Endothelial cell of umbilical vein (primary cell): ENCODE measurements at regions not wholly inside any gene's neighbourhood (a gene's known extent, or its start where the extent isn't known, plus 50 kb on each side); places are given as distances from the start of the nearest gene placed in this dataset.

Experiments
- BruUV-seq: library from RNA; stranded (reverse); fragments of 400-500 nt; replicated peaks from 2 replicates; lab custom pipeline; 2021; lab: Mats Ljungman, UMichigan
- CTCF ChIA-PET: fragments of 300-600, 350-600 bp; sonication (Branson Sonifier 250); formaldehyde crosslinking; loops from one replicate; lab custom pipeline; 2021; ENCODE audit warnings: antibody characterized with exemption, inconsistent platforms; lab: Charles Lee
- POLR2A ChIA-PET: fragments of 300-600, 350-600 bp; sonication (Branson Sonifier 250); formaldehyde crosslinking; loops from one replicate; lab custom pipeline; 2021; ENCODE audit warnings: antibody characterized with exemption, inconsistent platforms; lab: Charles Lee
- DNase-seq: peaks from one replicate; pipeline ENCODE4 v3.0.0-alpha.2; 2011; ENCODE audit warnings: low read depth, low spot score
- FAIRE-seq: peaks from 2 replicates; lab custom pipeline; 2011; peaks lifted over from hg19 to GRCh38; lab: Jason Lieb, UNC
- H2AFZ ChIP-seq: 2 replicates; pipeline ENCODE4 v1.6.0; 2012; ENCODE audit warnings: low read depth, low read length, control low read depth, inconsistent platforms
- H3K27ac ChIP-seq: 2 replicates; pipeline ENCODE4 v1.5.1; 2011; ENCODE audit warnings: low read depth, mild to moderate bottlenecking, control low read depth, low read length, moderate library complexity; ENCODE audit not compliant: insufficient read depth
- H3K27me3 ChIP-seq, 2 experiments: 2 replicates each; pipeline versions ENCODE4 v1.6.0 to v1.6.1; 2011; ENCODE audit warnings: low read length in 2 of 2, mixed read lengths in 1 of 2; ENCODE audit not compliant: control insufficient read depth in 2 of 2, insufficient read depth in 2 of 2
- H3K36me3 ChIP-seq, 2 experiments: 2 replicates in 1 of 2; 3 replicates in 1 of 2; pipeline ENCODE4 v1.5.1; 2011; ENCODE audit warnings: low read length in 2 of 2, mild to moderate bottlenecking in 1 of 2, moderate library complexity in 1 of 2; ENCODE audit not compliant: control insufficient read depth in 2 of 2, insufficient read depth in 2 of 2; ENCODE audit errors: extremely low read depth in 1 of 2
- H3K4me1 ChIP-seq: 3 replicates; pipeline ENCODE4 v1.5.1; 2011; ENCODE audit warnings: mild to moderate bottlenecking, low read length; ENCODE audit not compliant: control insufficient read depth, insufficient read depth; ENCODE audit errors: extremely low read depth
- H3K4me2 ChIP-seq: 2 replicates; pipeline ENCODE4 v1.6.1; 2011; ENCODE audit warnings: low read length, control low read depth, mixed read lengths; ENCODE audit not compliant: insufficient read depth
- H3K4me3 ChIP-seq, 3 experiments: fragments of 200-600 bp in 1 of 3; sonication (generic), shearing (Covaris generic) in 1 of 3; replicated peaks in 1 of 3; 2 replicates each; pipeline ENCODE4 v1.5.1; 2011 to 2016; ENCODE audit warnings: control low read depth in 3 of 3, low read length in 3 of 3, mild to moderate bottlenecking in 2 of 3, inconsistent platforms in 1 of 3, low read depth in 1 of 3, moderate library complexity in 1 of 3; ENCODE audit not compliant: insufficient read depth in 1 of 3
- H3K79me2 ChIP-seq: 2 replicates; pipeline ENCODE4 v1.6.0; 2012; ENCODE audit warnings: low read length, inconsistent platforms; ENCODE audit not compliant: control insufficient read depth, insufficient read depth
- H3K9ac ChIP-seq: replicated peaks from 2 replicates; pipeline ENCODE3; 2011; ENCODE audit warnings: low read length, control low read depth; ENCODE audit not compliant: insufficient read depth; ENCODE audit errors: extremely low read depth
- H3K9me1 ChIP-seq: replicated peaks from 3 replicates; pipeline ENCODE4 v1.6.0; 2011; ENCODE audit warnings: mild to moderate bottlenecking, low read length; ENCODE audit not compliant: control insufficient read depth, insufficient read depth; ENCODE audit errors: extremely low read depth
- H3K9me3 ChIP-seq: replicated peaks from 2 replicates; pipeline ENCODE4 v1.5.1; 2012; ENCODE audit warnings: low read length, inconsistent platforms; ENCODE audit not compliant: control insufficient read depth, insufficient read depth
- H4K20me1 ChIP-seq: replicated peaks from 2 replicates; pipeline ENCODE3; 2011; ENCODE audit warnings: mild to moderate bottlenecking, low read length; ENCODE audit not compliant: control insufficient read depth, insufficient read depth; ENCODE audit errors: extremely low read depth
- CTCF ChIP-seq, 2 donors: IDR thresholded peaks; 1 replicate in 1 of 2; 2 replicates in 1 of 2; pipeline ENCODE4 v1.5.1; 2011; ENCODE audit warnings: low read length in 2 of 2, mild to moderate bottlenecking in 2 of 2, moderate library complexity in 2 of 2, control low read depth in 1 of 2, inconsistent platforms in 1 of 2, low read depth in 1 of 2; ENCODE audit not compliant: insufficient read depth in 1 of 2; ENCODE audit errors: extremely low read depth in 1 of 2
- EZH2 ChIP-seq: IDR thresholded peaks from 2 replicates; pipeline ENCODE4 v1.6.1; 2012; ENCODE audit warnings: borderline replicate concordance, low read depth, mild to moderate bottlenecking, moderate library complexity, low read length, inconsistent platforms; ENCODE audit not compliant: severe bottlenecking
- FOS ChIP-seq: IDR thresholded peaks from 2 replicates; pipeline ENCODE4 v1.6.1; 2011; ENCODE audit warnings: mild to moderate bottlenecking, low read length, moderate library complexity, borderline replicate concordance; ENCODE audit not compliant: insufficient read depth
- GATA2 ChIP-seq: IDR thresholded peaks from 2 replicates; pipeline ENCODE4 v1.7.0; 2011; ENCODE audit warnings: low read depth, mild to moderate bottlenecking, moderate library complexity, mixed read lengths, low read length; ENCODE audit not compliant: insufficient read length, insufficient read depth
- JUN ChIP-seq: IDR thresholded peaks from 2 replicates; pipeline ENCODE4 v1.6.1; 2011; ENCODE audit warnings: borderline replicate concordance, low read depth; ENCODE audit not compliant: insufficient read length, insufficient read depth
- MAX ChIP-seq: IDR thresholded peaks from 2 replicates; pipeline ENCODE4 v1.6.1; 2011; ENCODE audit not compliant: insufficient read depth, insufficient read length
- MYC ChIP-seq: IDR thresholded peaks from one replicate; pipeline ENCODE4 v1.6.1; 2011; ENCODE audit warnings: mild to moderate bottlenecking, low read depth, low read length
- POLR2A ChIP-seq: IDR thresholded peaks from 2 replicates; pipeline ENCODE4 v1.6.1; 2012; ENCODE audit warnings: low read depth, mild to moderate bottlenecking, control low read depth, low read length
- POLR2AphosphoS5 ChIP-seq: IDR thresholded peaks from 2 replicates; pipeline ENCODE4 v1.6.1; 2012; ENCODE audit warnings: low read depth, mild to moderate bottlenecking, control low read depth, low read length, moderate library complexity; ENCODE audit not compliant: insufficient read depth
- dilution Hi-C: fragments of 300-500 bp; cut with MboI; formaldehyde crosslinking; loops from one replicate; pipeline ENCODE4 v1.15.0; 2019; ENCODE audit warnings: low sequenced_read_pairs; ENCODE audit not compliant: extremely low pct_ligation_motif_present
- intact Hi-C: fragments of 100-400 bp; cut with micrococcal nuclease; formaldehyde crosslinking; loops from one replicate; pipeline ENCODE4 v1.10.0; 2022

- no TSS peak for BruUV-seq
- intact Hi-C loops (no loop called here), dilution Hi-C loops (no loop called here)
- H3K27ac ChIP-seq = no peak overlapping the region
- no peaks in the 10 kb centered on the region for H3K79me2 ChIP-seq
- H3K36me3 ChIP-seq = no peaks in the 10 kb centered on the region
- peaks cover 8% of the 10 kb centered on the region for H3K9me3 ChIP-seq
- TF ChIP-seq MYC = no peak
- H2AFZ ChIP-seq = no peak overlapping the region
- no peaks in the 10 kb centered on the region for H4K20me1 ChIP-seq
- no peak overlapping the region for H3K4me2 ChIP-seq
- H3K4me1 ChIP-seq = no peaks in the 10 kb centered on the region
- H3K9me1 ChIP-seq = no peaks in the 10 kb centered on the region
- H3K27me3 ChIP-seq = no peaks in the 10 kb centered on the region
- FAIRE-seq (no peak), DNase-seq (no peak)
- POLR2A ChIA-PET = no interaction called here
- no peak overlapping the region for H3K9ac ChIP-seq
- CTCF ChIA-PET = no interaction called here
- H3K4me3 ChIP-seq = no peak overlapping the region
Observed at GRCh38 chr2:6535572-6535971, 330.1 kb downstream of the CMPK2 start.

- H3K27me3 ChIP-seq = no peaks in the 10 kb centered on the region
- dilution Hi-C loops (no loop called here), intact Hi-C loops (no loop called here)
- no peaks in the 10 kb centered on the region for H3K9me1 ChIP-seq
- H3K79me2 ChIP-seq = no peaks in the 10 kb centered on the region
- no peak overlapping the region for H3K9ac ChIP-seq
- CTCF ChIA-PET = no interaction called here
- TF ChIP-seq GATA2 = no peak
- no peak for TF ChIP-seq POLR2A
- TF ChIP-seq JUN = no peak
- no peak for TF ChIP-seq POLR2AphosphoS5
- TF ChIP-seq CTCF (IDR thresholded peaks at IDR 0.05; ENCODE audit: extremely low read depth in 1 of 2, insufficient read depth in 1 of 2, low read depth in 1 of 2, low read length in 2 of 2) = no peak
- TF ChIP-seq MYC = no peak
- TF ChIP-seq FOS = no peak
- no peak for TF ChIP-seq EZH2
- TF ChIP-seq MAX = no peak
- H4K20me1 ChIP-seq = no peaks in the 10 kb centered on the region
- DNase-seq (no peak), FAIRE-seq (no peak)
- H3K4me2 ChIP-seq = no peak overlapping the region
- no TSS peak for BruUV-seq
- H2AFZ ChIP-seq = no peak overlapping the region
- H3K27ac ChIP-seq = no peak overlapping the region
- no peak overlapping the region for H3K4me3 ChIP-seq
- no peaks in the 10 kb centered on the region for H3K36me3 ChIP-seq
- POLR2A ChIA-PET = no interaction called here
- H3K4me1 ChIP-seq = no peaks in the 10 kb centered on the region
- peaks cover 8% of the 10 kb centered on the region for H3K9me3 ChIP-seq
Observed at GRCh38 chr2:6538607-6539006, 327.1 kb downstream of the CMPK2 start.
